SK-N-SH treated with all-trans-retinoic acid at 6 μM for 48 hours (cell line): ENCODE measurements at regions not wholly inside any gene's neighbourhood (a gene's known extent, or its start where the extent isn't known, plus 50 kb on each side); places are given as distances from the start of the nearest gene placed in this dataset.

Source experiments
- ATAC-seq: fragments of 200-7000 bp; cut with Tn5 transposase; 3 replicates; pipeline ENCODE4 v1.9.1; 2020; ENCODE audit warnings: mild to moderate bottlenecking, moderate library complexity
- ARNTL ChIP-seq: fragments of 450-650 bp; formaldehyde crosslinking; IDR thresholded peaks from 2 replicates; pipeline ENCODE4 v1.5.0; 2020; ENCODE audit warnings: low read depth, mild to moderate bottlenecking, moderate library complexity, borderline replicate concordance
- BACH2 ChIP-seq: fragments of 250-450 bp; sonication (Bioruptor Pico); IDR thresholded peaks from 2 replicates; pipeline ENCODE4 v1.9.0; 2021; ENCODE audit warnings: mild to moderate bottlenecking, borderline replicate concordance
- CREB5 ChIP-seq: fragments of 250-450 bp; sonication (Bioruptor Pico); IDR thresholded peaks from 2 replicates; pipeline ENCODE4 v1.5.1; 2020; ENCODE audit warnings: low read depth, mild to moderate bottlenecking, moderate library complexity
- CSDC2 ChIP-seq: fragments of 250-450 bp; sonication (Bioruptor Pico); IDR thresholded peaks from 2 replicates; pipeline ENCODE4 v1.5.0; 2020; ENCODE audit warnings: mild to moderate bottlenecking, moderate library complexity
- CSRNP3 ChIP-seq: fragments of 250-450 bp; sonication (Bioruptor Pico); IDR thresholded peaks from 2 replicates; pipeline ENCODE4 v1.5.1; 2021; ENCODE audit warnings: mild to moderate bottlenecking, moderate library complexity
- ESRRG ChIP-seq: fragments of 250-450 bp; sonication (Bioruptor Pico); IDR thresholded peaks from 2 replicates; pipeline ENCODE4 v1.6.1; 2021; ENCODE audit warnings: mild to moderate bottlenecking
- ISL1 ChIP-seq: fragments of 250-450 bp; sonication (Bioruptor Pico); IDR thresholded peaks from 2 replicates; pipeline ENCODE4 v2.1.2; 2022; ENCODE audit warnings: mild to moderate bottlenecking, moderate library complexity
- OSR1 ChIP-seq: fragments of 250-450 bp; sonication (Bioruptor Pico); IDR thresholded peaks from 2 replicates; pipeline ENCODE4 v1.8.0; 2022; ENCODE audit warnings: moderate library complexity, mild to moderate bottlenecking, inconsistent platforms
- PATZ1 ChIP-seq: fragments of 250-450 bp; sonication (Bioruptor Pico); IDR thresholded peaks from 2 replicates; pipeline ENCODE4 v1.8.0; 2020; ENCODE audit warnings: mild to moderate bottlenecking, moderate library complexity, borderline replicate concordance
- POU6F1 ChIP-seq: fragments of 250-450 bp; sonication (Bioruptor Pico); IDR thresholded peaks from 2 replicates; pipeline ENCODE4 v1.8.0; 2021; ENCODE audit warnings: low read depth, mild to moderate bottlenecking, moderate library complexity, borderline replicate concordance
- PPARA ChIP-seq: fragments of 250-450 bp; sonication (Bioruptor Pico); IDR thresholded peaks from 2 replicates; pipeline ENCODE4 v1.5.0; 2020; ENCODE audit warnings: mild to moderate bottlenecking, borderline replicate concordance
- RARB ChIP-seq: fragments of 250-450 bp; sonication (Bioruptor Pico); IDR thresholded peaks from 2 replicates; pipeline ENCODE4 v1.8.0; 2021; ENCODE audit warnings: mild to moderate bottlenecking, moderate library complexity
- SNAI2 ChIP-seq: fragments of 250-450 bp; sonication (Bioruptor Pico); IDR thresholded peaks from 2 replicates; pipeline ENCODE4 v1.5.0; 2020; ENCODE audit warnings: mild to moderate bottlenecking, moderate library complexity
- TCF4 ChIP-seq: fragments of 250-450 bp; sonication (Bioruptor Pico); IDR thresholded peaks from 2 replicates; pipeline ENCODE4 v1.8.0; 2021; ENCODE audit warnings: mild to moderate bottlenecking, moderate library complexity, borderline replicate concordance
- TSHZ2 ChIP-seq: fragments of 250-450 bp; sonication (Bioruptor Pico); IDR thresholded peaks from 2 replicates; pipeline ENCODE4 v1.5.0; 2020; ENCODE audit warnings: mild to moderate bottlenecking, moderate library complexity
- ZC3H10 ChIP-seq: fragments of 250-450 bp; sonication (Bioruptor Pico); IDR thresholded peaks from 2 replicates; pipeline ENCODE4 v1.5.1; 2021; ENCODE audit warnings: mild to moderate bottlenecking, moderate library complexity
- ZFP3 ChIP-seq: fragments of 250-450 bp; sonication (Bioruptor Pico); IDR thresholded peaks from 2 replicates; pipeline ENCODE4 v1.5.0; 2020; ENCODE audit warnings: mild to moderate bottlenecking, moderate library complexity
- ZFP30 ChIP-seq: fragments of 450-650 bp; formaldehyde crosslinking; IDR thresholded peaks from 2 replicates; pipeline ENCODE4 v1.5.0; 2022; ENCODE audit warnings: mild to moderate bottlenecking, moderate library complexity
- ZNF565 ChIP-seq: fragments of 450-650 bp; formaldehyde crosslinking; conservative IDR thresholded peaks from 2 replicates; pipeline ENCODE4 v1.5.0; 2020; ENCODE audit warnings: low read depth, mild to moderate bottlenecking, moderate library complexity
- ZNF70 ChIP-seq: fragments of 450-650 bp; formaldehyde crosslinking; IDR thresholded peaks from 2 replicates; pipeline ENCODE4 v1.5.0; 2020; ENCODE audit warnings: mild to moderate bottlenecking, moderate library complexity
- ZNF8 ChIP-seq: fragments of 450-650 bp; formaldehyde crosslinking; IDR thresholded peaks from 2 replicates; pipeline ENCODE4 v1.5.0; 2020; ENCODE audit warnings: mild to moderate bottlenecking, moderate library complexity

- no peak for TF ChIP-seq ZNF70 (CRISPR knock-in tag)
- no peak for TF ChIP-seq CSDC2 (CRISPR knock-in tag)
- no peak for TF ChIP-seq ARNTL (CRISPR knock-in tag)
- no peak for TF ChIP-seq ISL1 (CRISPR knock-in tag)
- no peak for TF ChIP-seq PPARA (CRISPR knock-in tag)
- TF ChIP-seq ZFP3 (CRISPR knock-in tag) = no peak
- no peak for TF ChIP-seq RARB (CRISPR knock-in tag)
- TF ChIP-seq POU6F1 (CRISPR knock-in tag) = no peak
Measured at GRCh38 chr6:165971202-165971601, 196.4 kb downstream of the TBXT start (continued).

- no peak for TF ChIP-seq ZNF8 (CRISPR knock-in tag)
- TF ChIP-seq ZNF70 (CRISPR knock-in tag) = no peak
- TF ChIP-seq CSDC2 (CRISPR knock-in tag) = no peak
- no peak for TF ChIP-seq ARNTL (CRISPR knock-in tag)
- TF ChIP-seq BACH2 = no peak
- no peak for TF ChIP-seq CSRNP3 (CRISPR knock-in tag)
- TF ChIP-seq TCF4 (CRISPR knock-in tag) = no peak
- TF ChIP-seq OSR1 (CRISPR knock-in tag) = no peak
- TF ChIP-seq POU6F1 (CRISPR knock-in tag) = no peak
- no peak for TF ChIP-seq CREB5
- no peak for TF ChIP-seq ZFP3 (CRISPR knock-in tag)
- no peak for TF ChIP-seq ZC3H10 (CRISPR knock-in tag)
- no peak for TF ChIP-seq ZNF565 (CRISPR knock-in tag)
- TF ChIP-seq SNAI2 (CRISPR knock-in tag) = no peak
- no peak for TF ChIP-seq PPARA (CRISPR knock-in tag)
- TF ChIP-seq ZFP30 (CRISPR knock-in tag) = no peak
- no peak for TF ChIP-seq ESRRG (CRISPR knock-in tag)
- no peak for ATAC-seq
Measured at GRCh38 chr6:165970001-165970400, 197.7 kb downstream of the TBXT start.

GRCh38 chr6:165969184-165969583 lies 198.5 kb downstream of the TBXT start:
- TF ChIP-seq TCF4 (CRISPR knock-in tag) (no peak), ISL1 (CRISPR knock-in tag) (no peak)
- no peak for ATAC-seq

GRCh38 chr6:165968408-165968807 lies 199.2 kb downstream of the TBXT start:
- TF ChIP-seq ZNF70 (CRISPR knock-in tag) (no peak), ARNTL (CRISPR knock-in tag) (no peak)
- no peak for ATAC-seq

GRCh38 chr6:165967810-165968407 lies 199.7 kb downstream of the TBXT start:
- ATAC-seq = no peak
- TF ChIP-seq TCF4 (CRISPR knock-in tag) (no peak), PATZ1 (CRISPR knock-in tag) (no peak), ZFP3 (CRISPR knock-in tag) (no peak), RARB (CRISPR knock-in tag) (no peak), TSHZ2 (CRISPR knock-in tag) (no peak), ZNF8 (CRISPR knock-in tag) (no peak)
